Tibial artery (tissue), 4 donors: ENCODE measurements at regions not wholly inside any gene's neighbourhood (a gene's known extent, or its start where the extent isn't known, plus 50 kb on each side); places are given as distances from the start of the nearest gene placed in this dataset.
"Not testable (repeated sequence)": the region's sequence is repeated elsewhere in the genome, so short reads cannot be mapped to it uniquely, and the experiment has no call there.

ENCODE experiments used
- DNase-seq, 2 donors: peaks; one replicate each; pipeline ENCODE4 v3.0.0-alpha.2; 2019
- H3K27ac ChIP-seq, 2 donors: fragments of 200-600 bp; sonication (generic) in 1 of 2; 1 replicate in 1 of 2; 2 replicates in 1 of 2; pipeline ENCODE4 v1.5.1; 2018 to 2019; ENCODE audit warnings: mild to moderate bottlenecking in 1 of 2
- H3K27me3 ChIP-seq, 2 donors: fragments of 200-600 bp; sonication (generic) in 1 of 2; one replicate each; pipeline versions ENCODE4 v1.5.1 to v1.6.0; 2016 to 2019
- H3K36me3 ChIP-seq, 3 donors: fragments of 200-600 bp; sonication (generic) in 2 of 3; one replicate each; pipeline ENCODE4 v1.5.1; 2016 to 2019; ENCODE audit warnings: mild to moderate bottlenecking in 2 of 3
- H3K4me1 ChIP-seq, 4 donors: fragments of 200-600 bp; sonication (generic) in 2 of 4; 1 replicate in 3 of 4; 2 replicates in 1 of 4; pipeline ENCODE4 v1.5.1; 2016 to 2019
- H3K4me3 ChIP-seq, 2 donors: fragments of 200-600 bp; sonication (generic) in 1 of 2; 1 replicate in 1 of 2; 2 replicates in 1 of 2; pipeline ENCODE4 v1.5.1; 2018 to 2019; ENCODE audit warnings: mild to moderate bottlenecking in 2 of 2
- H3K9me3 ChIP-seq, 3 donors: fragments of 200-600 bp; sonication (generic) in 1 of 3; one replicate each; pipeline ENCODE4 v1.5.1; 2016 to 2019
- intact Hi-C: fragments of 100-400 bp; cut with DNase I; formaldehyde crosslinking; loops from one replicate; pipeline ENCODE4 v1.15.0; 2023; ENCODE audit warnings: low total_unique reads
- TF ChIP-seq, protein P1 (sequence below), 2 experiments: fragments of 200-600 bp in 1 of 2; fragments of 450-650 bp in 1 of 2; IDR thresholded peaks; one replicate each; pipeline ENCODE4 v1.5.1; 2017 to 2019; ENCODE audit warnings: antibody characterized with exemption in 2 of 2, mild to moderate bottlenecking in 1 of 2, moderate library complexity in 1 of 2

DNA sequence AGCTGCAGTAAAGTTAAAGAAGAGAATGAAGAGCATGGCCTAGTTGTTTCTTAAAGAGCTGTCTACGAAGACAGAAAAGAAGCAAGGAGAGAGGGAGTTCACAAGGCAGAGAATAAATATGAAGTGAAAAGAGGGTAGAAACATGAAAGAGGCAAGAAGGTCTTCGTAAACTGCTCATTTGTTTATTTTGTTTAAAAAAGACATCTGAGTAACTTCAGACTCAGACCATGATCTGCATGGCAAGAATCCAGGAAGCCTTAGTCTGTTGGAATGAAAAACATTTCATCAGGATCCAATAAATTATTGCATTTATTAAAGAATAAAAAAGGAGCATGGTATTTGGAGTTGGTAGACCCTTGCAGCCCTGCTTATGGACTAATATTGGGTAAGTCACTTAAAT, 151.1 kb downstream of the SEM1 start:
- H3K4me1 ChIP-seq = no peaks in the 10 kb centered on the region
- TF ChIP-seq, protein P1, sequence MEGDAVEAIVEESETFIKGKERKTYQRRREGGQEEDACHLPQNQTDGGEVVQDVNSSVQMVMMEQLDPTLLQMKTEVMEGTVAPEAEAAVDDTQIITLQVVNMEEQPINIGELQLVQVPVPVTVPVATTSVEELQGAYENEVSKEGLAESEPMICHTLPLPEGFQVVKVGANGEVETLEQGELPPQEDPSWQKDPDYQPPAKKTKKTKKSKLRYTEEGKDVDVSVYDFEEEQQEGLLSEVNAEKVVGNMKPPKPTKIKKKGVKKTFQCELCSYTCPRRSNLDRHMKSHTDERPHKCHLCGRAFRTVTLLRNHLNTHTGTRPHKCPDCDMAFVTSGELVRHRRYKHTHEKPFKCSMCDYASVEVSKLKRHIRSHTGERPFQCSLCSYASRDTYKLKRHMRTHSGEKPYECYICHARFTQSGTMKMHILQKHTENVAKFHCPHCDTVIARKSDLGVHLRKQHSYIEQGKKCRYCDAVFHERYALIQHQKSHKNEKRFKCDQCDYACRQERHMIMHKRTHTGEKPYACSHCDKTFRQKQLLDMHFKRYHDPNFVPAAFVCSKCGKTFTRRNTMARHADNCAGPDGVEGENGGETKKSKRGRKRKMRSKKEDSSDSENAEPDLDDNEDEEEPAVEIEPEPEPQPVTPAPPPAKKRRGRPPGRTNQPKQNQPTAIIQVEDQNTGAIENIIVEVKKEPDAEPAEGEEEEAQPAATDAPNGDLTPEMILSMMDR (IDR thresholded peaks at IDR 0.05) = no peak
- no peak for DNase-seq
- H3K9me3 ChIP-seq = no peaks in the 10 kb centered on the region
- H3K27ac ChIP-seq = no peak overlapping the region
- H3K27me3 ChIP-seq = no peaks in the 10 kb centered on the region
- H3K4me3 ChIP-seq = no peak overlapping the region
- no peaks in the 10 kb centered on the region for H3K36me3 ChIP-seq
- intact Hi-C loops = no loop called here

DNA sequence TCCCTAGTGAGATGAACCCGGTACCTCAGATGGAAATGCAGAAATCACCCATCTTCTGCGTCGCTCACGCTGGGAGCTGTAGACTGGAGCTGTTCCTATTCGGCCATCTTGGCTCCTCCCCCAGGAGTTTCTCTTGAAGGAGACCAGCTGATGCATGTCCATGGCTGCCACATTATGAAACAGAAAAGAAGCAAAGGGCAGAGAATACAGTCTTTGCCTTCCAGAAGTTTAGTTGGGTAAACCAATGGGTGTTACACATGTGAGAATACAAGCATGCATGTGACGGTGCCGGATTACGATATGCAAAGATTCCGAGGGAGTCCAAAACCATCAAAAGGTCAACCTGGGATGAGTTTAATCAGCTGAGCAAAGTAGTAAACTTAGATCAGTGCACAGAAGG, 151.6 kb downstream of the SEM1 start:
- H3K4me1 ChIP-seq = no peaks in the 10 kb centered on the region
- intact Hi-C loops = no loop called here
- no peaks in the 10 kb centered on the region for H3K9me3 ChIP-seq
- no peaks in the 10 kb centered on the region for H3K27me3 ChIP-seq
- no peak overlapping the region for H3K4me3 ChIP-seq
- TF ChIP-seq, protein P1 (IDR thresholded peaks at IDR 0.05) = no peak
- H3K27ac ChIP-seq = no peak overlapping the region
- no peaks in the 10 kb centered on the region for H3K36me3 ChIP-seq
- DNase-seq = no peak

DNA sequence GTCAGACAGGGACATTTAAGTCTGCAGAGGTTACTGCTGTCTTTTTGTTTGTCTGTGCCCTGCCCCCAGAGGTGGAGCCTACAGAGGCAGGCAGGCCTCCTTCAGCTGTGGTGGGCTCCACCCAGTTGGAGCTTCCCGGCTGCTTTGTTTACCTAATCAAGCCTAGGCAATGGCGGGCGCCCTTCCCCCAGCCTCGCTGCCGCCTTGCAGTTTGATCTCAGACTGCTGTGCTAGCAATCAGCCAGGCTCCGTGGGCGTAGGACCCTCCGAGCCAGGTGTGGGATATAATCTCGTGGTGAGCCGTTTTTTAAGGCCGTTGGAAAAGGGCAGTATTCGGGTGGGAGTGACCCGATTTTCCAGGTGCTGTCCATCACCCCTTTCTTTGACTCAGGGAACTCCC, 152.0 kb downstream of the SEM1 start:
- H3K27me3 ChIP-seq, H3K9me3 ChIP-seq, H3K4me3 ChIP-seq, H3K4me1 ChIP-seq, H3K36me3 ChIP-seq, DNase-seq, H3K27ac ChIP-seq, intact Hi-C loops: not testable (repeated sequence)

DNA sequence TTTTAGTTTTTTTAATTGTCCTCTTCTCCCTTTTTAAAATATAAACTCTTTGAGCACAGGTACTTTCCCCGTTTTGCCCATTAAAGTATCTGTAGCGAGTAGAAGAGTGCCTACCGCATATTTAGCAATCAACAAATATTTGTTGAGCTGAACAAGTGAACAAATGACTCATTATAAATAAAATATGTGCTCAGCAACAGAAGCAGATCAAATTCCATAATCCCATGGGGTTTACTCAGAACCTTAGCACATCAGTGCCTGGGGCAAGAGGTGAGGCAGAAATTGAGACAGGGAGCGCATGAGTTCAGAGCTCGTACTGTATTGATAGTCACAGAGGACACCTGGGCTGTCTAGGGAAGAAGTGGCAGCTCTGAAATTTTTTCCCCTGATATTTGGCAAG, 161.0 kb downstream of the SEM1 start:
- intact Hi-C loops = no loop called here
- no peak overlapping the region for H3K4me3 ChIP-seq
- TF ChIP-seq, protein P1 (IDR thresholded peaks at IDR 0.05) = no peak
- H3K36me3 ChIP-seq = no peaks in the 10 kb centered on the region
- no peak overlapping the region for H3K27ac ChIP-seq
- H3K4me1 ChIP-seq = no peaks in the 10 kb centered on the region
- no peak for DNase-seq
- H3K9me3 ChIP-seq = no peaks in the 10 kb centered on the region
- H3K27me3 ChIP-seq = no peaks in the 10 kb centered on the region

DNA sequence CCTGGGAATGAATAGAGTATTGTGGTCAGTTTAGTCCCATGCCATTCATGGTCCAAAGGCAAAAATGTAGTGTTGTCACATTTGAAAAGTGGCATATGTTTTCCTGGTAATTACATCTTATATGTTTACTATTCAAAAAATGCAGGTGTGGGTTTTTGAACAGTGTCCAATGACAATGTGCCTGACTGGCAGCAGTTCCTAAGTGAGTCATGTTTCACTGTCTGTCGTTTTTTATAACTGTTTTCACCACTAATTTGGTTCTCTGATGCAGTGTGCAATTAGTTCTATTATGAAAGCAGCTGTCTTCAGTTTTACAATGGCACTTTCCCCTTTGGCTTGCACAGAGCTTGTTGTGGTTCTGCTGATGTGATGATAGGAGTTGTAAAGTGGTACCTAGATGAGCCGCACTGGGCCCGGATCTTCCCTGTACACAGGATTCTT, 162.3 kb downstream of the SEM1 start:
- DNase-seq = no peak
- Histone ChIP-seq H3K9me3 (no peaks in the 10 kb centered on the region), H3K36me3 (no peaks in the 10 kb centered on the region), H3K27ac (no peak overlapping the region), H3K27me3 (no peaks in the 10 kb centered on the region), H3K4me1 (no peaks in the 10 kb centered on the region), H3K4me3 (no peak overlapping the region)
- TF ChIP-seq, protein P1 (IDR thresholded peaks at IDR 0.05) = no peak
- intact Hi-C loops = no loop called here

DNA sequence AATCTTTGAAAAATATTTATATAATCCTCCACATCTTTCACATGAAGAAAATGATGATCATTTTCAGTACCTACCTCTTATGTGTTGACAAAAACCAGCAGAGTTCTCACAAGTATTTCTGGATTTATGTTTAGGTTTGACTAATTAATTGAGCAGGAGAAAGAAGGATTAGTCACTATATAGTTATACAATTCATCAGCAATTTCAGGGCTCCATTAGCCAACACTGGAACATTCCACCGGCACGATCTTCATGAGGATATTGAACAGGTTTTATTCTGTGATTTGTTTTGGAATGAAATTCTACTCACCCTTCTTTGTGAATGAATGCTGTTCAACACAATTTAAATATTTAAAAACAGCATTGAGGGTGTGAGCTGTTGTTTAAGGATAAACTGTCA, 163.2 kb downstream of the SEM1 start:
- Histone ChIP-seq H3K4me1 (no peaks in the 10 kb centered on the region), H3K27me3 (no peaks in the 10 kb centered on the region), H3K27ac (no peak overlapping the region), H3K9me3 (no peaks in the 10 kb centered on the region), H3K4me3 (no peak overlapping the region), H3K36me3 (no peaks in the 10 kb centered on the region)
- no peak for DNase-seq
- intact Hi-C loops = no loop called here
- TF ChIP-seq, protein P1 (IDR thresholded peaks at IDR 0.05) = no peak
